GM18868 (cell line): ENCODE measurements at regions not wholly inside any gene's neighbourhood (a gene's known extent, or its start where the extent isn't known, plus 50 kb on each side); places are given as distances from the start of the nearest gene placed in this dataset.
"Not testable (repeated sequence)": the region's sequence is repeated elsewhere in the genome, so short reads cannot be mapped to it uniquely, and the experiment has no call there.

ENCODE experiments used
- ATAC-seq: cut with Tn5 transposase; IDR thresholded peaks from one replicate; pipeline ENCODE4 v1.9.1; 2021; ENCODE audit warnings: mild to moderate bottlenecking, moderate library complexity; ENCODE audit not compliant: unreplicated experiment

DNA sequence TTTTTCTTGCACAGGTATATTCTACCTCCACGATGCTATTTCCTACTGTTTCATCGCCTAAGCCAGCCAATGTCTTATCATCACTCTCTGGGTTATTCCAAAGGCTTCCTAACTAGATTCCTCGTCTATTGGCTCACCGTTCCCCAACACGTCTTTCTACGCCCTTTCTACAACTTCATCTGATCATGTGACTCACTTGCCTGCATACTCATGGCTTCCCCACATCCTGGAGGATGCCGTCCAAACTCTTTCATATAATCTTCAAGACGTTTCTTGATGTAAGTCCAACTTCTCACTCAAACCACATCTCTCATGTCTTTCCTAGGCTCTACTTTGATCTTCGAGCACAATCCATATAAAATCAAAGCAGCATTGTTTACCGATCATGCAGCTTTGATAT is 322.0 kb upstream of the PPARGC1A start:
- ATAC-seq, result no peak

DNA sequence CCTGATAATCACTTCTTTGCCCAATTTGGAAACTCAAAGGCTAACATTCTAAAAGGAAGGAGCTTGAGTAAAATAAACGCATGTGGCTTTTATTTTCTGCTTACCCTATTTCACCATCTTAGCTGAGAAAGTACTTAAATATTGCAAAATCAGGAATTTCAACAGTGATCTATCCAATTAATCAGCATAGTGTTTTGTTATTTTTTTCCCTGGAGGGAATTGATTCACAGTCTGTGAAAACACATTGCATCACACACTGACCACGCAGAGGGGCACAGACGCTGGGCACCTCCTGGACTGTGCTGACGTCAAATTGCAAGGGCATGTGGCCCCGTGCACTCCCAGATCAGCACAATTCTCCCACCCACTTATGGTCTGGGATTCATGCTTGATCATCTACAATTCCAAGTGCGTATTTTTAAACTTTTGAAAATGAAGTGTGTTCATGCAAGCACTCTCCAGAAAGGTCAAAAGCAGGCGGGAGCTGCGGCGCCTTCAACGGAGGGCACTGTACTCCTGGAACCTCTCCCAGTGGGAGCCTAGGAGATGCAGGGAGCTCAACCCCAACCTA is 320.6 kb upstream of the PPARGC1A start:
- no peak for ATAC-seq

DNA sequence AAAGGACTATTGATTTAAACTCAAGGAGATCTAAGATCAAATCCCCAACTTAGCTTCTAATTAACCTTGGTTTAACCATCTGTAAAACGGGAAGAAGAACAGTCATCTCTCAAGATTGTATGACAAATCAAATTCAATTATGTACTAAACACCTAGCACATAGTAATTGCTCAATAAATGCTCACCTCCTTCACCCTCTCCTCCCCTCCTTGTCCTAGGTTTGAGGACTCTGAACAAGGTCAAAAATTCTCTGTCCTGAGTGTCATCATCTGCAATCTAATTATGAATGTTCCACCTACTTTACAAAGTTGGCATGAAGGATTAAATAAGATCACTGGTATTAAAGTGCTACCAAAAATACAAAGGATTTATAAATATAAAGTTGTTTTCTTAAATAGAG is 320.1 kb upstream of the PPARGC1A start:
- ATAC-seq, result no peak

DNA sequence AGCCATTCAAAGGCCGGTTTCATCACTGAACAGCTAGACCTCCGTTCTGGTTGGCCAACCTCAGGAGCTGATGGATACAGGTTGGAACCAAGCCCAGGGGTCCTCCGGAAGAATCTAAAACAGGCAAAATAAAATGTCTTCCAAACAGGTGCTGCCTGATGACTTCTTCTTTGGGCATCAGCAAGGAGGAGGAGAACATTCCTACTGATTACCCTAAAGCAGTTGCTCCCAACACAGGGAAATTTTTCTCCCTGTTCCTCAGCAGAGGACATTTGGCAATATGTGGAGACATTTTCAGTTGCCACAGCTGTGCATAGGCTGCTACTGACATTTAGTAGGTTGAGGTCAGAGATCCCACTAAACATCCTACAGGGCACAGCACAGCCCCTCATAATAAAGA is 319.3 kb upstream of the PPARGC1A start:
- no peak for ATAC-seq

DNA sequence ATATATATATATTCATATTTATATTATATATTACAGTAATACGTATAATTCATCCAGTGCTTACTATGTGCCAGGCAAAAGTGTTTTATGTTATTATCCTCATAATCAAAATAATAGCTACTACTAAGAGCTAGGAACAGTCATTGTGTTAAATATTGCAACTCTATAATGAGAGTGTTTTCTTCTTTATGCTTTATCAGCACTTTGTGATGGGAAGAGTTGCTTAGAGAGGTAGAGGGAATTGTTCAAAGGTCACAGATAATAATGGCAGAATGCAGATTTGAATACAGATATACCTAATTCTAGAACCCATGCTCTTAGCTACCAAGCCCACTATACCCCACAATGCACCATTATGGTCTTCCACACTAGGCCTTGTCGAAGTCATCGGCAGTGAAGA is 318.8 kb upstream of the PPARGC1A start:
- ATAC-seq, result no peak

DNA sequence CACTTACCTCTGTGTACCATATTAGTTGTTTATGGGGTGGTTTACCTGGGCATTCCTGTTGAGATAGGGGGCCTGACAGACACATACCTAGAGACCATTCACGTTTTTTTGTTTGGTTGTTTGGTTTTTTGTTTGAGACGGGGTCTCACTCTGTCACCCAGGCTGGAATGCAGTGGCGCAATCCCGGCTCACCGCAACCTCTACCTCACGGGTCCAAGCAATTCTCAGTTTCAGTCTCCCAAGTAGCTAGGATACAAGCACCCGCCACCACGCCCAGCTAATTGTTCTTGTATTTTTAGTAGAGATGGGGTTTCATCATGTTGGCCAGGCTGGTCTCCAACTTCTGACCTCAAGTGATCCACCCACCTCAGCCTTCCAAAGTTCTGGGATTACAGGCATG is 314.9 kb upstream of the PPARGC1A start:
- not testable (repeated sequence) for ATAC-seq

DNA sequence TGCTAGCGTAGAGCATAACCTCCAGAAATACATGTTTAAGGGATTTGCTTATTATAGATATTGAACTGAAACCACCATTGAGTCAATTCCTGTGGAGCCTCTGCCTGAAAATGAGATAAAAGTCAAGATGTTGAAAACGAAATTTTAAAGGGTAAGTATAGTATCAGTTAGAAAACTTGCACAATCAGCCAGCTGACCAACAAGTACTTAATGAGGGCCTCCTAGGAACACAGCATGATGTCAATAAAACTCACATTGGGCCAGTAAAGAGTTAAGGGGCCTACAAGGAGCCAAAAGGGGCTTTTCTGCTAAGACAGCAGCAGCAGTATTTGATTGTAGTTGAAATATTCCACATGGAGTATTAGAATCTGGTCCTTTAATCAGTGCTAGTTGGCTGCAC is 314.1 kb upstream of the PPARGC1A start:
- no peak for ATAC-seq

DNA sequence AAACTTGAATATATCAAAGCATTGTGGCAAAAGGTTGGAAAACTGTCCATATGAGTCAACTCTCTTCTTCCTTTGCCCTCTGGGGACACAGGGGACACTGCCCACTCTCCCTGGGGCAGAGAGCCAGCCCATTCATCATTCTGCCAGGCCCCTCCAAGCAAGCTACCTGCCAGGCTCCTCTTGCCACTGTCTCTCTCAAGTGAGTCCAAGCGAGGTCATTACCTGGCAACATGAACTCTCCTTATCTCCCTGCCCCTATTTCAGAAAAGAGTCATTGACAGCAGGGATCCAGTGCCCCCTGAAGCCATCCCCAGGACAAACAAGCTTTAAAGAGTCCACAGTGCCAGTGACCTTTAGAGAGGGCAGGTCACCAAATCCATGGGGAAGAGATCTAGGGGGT is 312.7 kb upstream of the PPARGC1A start:
- no peak for ATAC-seq

DNA sequence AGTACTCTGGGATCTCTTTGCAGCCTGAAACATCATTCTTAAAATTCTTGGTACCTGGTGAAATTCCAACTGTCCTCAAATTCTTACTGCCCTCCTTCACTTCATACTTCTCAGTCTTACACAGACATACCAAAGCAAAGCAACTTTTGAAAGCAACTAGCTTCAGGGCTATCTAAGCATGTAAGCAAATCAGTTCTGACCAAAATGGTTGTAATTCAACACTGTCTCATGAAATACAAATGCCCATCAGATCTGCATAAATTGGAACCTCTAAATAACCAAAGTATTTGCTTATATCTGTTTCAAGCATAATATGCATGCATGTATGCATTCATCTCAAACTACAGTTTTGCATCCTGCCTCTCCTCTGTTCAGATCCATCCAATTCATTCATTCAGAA is 308.1 kb upstream of the PPARGC1A start:
- no peak for ATAC-seq

DNA sequence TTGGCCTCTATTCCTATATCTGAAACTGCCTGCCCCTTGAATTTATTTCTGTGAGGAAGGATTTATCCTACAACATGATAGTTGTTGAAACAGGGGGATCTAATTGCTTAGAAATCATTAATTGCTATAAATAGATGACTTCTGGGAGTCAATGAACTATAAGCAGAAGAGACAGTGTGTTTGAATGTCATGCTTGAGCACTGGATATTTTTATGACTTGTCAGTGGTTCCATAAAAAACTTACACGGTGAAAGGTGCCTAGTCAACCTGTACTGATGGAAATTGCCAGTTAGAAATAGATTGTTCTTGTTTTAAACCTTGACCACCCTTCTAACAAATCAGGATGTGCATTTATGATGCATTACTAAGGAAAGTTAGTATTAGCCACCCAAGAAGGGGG is 306.9 kb upstream of the PPARGC1A start:
- ATAC-seq, result no peak

DNA sequence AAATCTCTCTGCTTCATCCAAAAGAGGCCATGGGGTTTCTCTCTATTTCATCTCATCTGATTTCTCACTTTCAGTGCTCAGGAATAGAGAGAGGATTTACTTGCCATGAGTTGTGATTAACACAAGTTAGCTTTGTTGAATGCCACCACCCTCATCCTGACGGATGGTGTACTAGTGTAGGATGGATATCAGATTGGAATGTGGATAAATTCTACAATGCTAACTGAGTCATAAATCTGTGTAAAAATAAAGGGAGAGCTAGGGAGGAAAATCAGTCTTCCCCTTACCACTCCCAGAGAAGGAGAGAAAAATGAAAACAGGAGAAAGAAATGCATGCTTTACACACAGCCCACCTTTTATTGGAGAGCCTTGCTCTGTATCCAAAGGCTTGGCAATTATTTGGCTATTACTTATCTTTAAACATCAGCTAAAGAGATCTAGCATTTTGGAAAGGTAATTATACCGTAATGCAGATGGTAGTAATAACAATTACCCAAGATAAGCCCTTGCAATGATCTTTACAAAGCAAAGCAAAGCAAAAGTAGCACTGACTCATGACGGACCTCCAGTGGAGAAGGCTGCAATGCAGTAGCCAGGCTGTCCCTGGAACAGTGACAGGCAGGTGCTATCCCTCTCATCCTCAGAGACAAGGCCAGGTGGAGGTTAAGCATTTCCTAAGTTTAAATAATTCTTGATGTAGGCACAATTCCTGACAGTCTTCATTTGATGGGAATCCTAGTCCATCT is 306.3 kb upstream of the PPARGC1A start:
- no peak for ATAC-seq

DNA sequence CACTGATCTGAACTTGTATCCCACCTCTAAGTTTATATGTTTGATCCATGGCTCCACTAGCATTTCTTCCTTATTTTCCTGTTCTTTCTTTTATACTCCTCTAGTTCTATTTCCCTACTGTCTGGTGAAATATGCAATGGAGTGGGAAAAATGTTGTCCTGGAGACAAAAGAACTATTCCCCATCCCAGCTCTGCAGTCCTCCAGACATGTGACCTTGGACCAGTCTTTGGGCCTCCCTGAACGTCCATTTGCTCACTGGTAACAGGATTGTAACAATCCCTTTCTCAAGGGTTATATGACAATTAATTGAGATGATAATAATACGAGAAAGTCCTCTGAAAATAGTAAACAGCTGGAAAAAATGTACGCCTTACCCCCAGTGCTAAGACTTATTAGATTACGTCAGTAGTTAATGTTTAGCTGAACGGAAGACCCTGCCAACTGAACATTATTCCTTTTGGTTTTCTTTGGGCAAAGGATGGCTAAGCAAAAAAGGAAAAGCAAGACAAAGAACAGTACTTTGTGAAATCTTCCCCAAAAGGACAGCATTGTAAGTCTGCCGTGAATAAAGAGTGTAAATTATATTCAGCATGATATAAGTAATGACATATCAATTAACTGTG is 302.3 kb upstream of the PPARGC1A start:
- ATAC-seq, result no peak

DNA sequence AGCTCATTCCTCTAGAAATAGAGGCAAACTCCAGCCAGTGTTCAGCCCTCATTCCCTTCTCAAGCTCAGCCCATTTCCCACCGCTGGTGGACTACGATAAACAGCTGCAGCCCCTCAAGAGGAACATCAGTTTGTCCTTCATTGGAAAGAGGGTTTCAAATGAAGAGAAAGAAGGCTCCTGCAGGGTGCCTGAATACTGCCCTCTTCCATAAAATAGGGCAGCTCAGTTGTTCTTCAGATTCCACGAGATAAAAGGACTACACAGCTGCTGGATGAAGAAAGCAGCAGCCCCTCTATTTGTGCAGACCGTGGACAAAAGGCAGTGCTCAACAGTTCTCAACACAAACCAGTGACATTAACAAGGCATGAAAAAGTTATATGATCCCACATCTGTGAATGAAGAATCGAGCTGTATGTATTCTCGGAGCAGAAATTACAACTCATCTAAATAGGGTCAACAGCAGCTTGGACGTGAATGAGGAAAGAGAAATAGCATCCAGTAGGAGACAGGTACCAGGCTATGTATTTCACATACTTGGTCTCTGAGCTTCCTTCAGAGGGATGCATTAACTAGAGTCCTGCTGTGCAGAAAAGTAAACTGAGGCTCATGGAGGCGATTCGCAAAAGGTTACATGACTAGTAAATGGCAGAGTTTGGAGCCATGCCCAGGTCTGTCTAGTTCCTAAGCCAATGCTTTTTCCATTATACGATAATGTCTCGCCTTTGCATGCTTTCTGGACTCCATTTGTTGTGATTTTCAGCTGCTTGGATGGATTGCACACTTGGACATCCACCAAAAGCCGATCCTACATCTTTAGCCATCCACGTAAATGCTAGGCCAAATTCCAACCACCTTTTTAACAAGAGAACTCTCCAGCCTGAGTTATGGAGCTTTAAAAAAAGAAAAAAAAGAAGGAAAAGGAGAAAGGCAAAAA is 301.2 kb upstream of the PPARGC1A start:
- no peak for ATAC-seq

DNA sequence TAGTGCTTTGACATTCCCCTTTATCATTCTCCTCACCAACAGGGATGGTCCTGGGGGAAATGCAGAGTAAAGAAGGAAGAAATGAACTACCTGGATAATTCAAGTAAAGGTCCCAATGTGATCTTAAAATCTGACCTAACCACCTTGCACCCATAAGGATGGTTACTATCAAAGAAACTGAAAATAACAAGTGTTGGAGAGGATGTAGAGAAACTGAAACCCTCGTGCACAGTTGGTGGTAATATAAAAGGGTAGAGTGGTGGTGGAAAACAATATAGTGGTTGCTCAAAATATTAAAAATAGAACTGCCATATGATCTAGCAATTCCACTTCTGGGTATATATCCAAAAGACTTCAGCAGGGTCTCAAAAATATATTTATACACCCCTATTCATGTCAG is 298.6 kb upstream of the PPARGC1A start:
- ATAC-seq, result no peak

DNA sequence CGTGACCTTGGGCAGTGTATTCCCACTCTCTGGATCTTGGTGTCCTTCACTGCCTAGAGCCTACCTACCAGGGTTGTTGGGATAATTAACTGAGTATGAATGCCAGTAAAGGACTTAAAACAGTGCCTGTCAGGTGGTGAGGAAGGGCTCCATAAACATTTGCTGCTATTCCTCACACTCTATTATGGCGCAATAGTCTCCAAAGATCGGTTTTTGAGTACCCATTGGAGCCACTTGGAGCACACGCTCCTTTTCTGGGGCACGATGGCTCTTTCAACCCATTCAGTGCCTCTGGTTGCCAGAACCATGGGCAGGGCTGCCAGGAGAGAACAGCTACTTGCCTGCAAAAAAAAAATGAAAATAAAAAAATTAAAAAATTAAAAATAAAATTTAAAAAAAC is 296.6 kb upstream of the PPARGC1A start:
- ATAC-seq, result no peak

DNA sequence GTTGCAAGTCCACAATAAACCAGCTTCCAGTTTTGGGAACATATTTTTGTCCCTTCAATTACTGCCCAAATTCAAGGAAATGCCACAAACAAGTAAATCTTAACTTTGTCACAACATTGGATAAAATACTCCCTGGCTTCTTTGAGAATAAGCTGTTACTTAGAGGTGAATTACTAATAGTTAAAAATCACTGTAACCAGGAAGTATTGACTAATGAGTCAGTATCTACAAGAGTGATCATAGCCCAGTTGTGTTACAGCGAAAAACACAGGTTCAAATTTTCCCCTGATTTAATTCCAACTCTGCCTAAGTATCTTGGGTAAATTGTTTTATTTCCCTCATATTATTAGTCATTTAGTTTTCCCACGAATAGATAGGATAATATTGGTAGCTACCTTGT is 291.2 kb upstream of the PPARGC1A start:
- ATAC-seq, result no peak

DNA sequence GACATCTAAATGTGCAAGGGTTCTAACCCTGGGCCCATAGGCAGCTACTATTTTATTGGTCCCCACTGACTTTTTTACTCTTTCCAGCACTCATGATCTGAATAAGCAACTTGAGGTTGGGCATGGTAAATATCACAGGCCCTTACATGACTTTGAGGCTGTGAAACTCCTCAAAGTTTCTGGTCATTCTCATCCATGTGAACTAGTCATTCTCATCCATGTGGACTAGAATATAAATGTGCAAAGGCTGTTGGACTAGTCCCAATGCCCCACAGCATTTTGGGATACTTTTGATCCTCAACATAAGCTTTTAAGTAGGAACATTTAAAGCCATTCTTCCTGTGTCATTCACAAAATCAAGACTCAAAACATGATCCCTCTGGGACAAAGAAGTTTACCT is 290.7 kb upstream of the PPARGC1A start:
- no peak for ATAC-seq

DNA sequence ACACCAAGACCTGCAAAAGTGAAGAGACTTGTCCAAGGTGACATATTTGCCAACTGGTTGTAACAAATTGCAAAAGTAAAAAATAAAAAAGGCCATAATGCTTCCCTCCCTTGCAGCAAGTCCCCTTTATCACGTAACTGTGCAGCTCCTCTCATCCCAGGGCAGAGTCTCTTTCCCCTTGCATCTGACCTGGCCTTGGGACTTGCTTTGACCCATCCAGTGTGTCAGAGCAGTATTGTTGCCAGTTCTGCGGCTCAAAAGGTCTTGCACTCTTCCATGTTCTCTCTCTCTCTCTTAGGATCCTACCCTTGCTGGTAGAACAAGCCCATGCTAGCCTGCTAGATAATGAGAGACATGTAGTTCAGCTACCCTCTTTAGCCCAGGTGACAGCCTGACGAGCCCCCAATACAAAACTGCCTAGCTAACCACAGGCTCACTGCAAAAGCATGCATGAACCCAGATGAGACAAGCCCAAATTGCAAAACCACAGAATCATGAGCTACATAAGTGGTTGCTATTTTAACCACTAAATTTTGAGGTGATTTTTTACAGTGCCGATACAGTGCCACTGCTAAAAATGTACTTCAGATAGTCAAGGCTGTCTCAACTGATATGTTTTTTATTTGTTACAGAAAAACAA is 289.5 kb upstream of the PPARGC1A start:
- ATAC-seq, result no peak

DNA sequence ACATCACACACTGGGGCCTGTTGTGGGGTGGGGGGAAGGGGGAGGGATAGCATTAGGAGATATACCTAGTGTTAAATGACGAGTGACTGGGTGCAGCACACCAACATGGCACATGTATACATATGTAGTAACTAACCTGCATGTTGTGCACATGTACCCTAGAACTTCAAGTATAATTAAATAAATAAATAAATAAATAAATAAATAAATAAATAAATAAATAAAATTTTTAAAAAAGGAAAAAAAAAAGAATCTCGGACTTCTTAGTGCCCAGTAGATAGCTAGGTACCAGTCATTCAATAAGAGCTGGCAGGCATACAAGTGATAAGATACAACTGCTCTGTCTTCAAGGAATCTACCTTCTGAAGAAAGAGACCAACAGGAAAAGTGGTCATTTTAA is 287.6 kb upstream of the PPARGC1A start:
- ATAC-seq, result not testable (repeated sequence)

DNA sequence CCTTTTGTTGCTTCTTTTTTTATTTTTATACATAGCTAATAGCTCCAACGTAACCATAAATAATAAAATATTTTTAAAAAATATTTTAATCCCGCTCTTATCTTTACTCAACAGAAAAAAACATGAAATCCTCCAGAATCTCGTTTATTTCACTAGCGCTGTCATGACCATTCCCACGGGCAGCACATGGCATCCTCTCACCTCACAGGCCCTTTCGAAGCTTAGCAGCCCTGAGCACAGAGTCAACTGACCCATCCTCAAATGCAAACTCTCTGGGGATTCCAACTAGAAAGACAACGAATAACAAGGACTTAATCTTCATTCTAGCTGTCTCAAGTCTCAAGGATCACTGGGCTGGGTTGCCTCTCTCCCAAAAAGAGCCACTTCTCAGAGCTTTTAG is 285.9 kb upstream of the PPARGC1A start:
- no peak for ATAC-seq

DNA sequence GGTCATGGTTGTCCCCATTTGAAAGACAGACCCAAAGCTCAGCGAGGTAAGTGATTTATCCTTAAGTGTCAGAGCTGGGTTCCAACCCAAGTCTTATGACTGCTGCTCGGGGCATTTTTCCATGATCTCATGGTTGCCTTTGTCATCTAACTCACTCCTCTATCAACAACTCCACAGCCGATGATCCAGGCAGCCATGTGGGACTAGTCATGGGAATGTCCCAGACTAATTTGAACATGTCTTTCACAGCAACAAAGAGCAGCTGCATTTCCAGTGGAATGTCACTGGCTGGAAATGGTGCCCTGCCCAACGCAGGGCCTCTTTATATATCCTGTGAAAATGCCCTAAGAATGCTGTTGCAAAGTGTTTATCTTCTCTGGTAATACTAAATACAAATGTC is 284.8 kb upstream of the PPARGC1A start:
- no peak for ATAC-seq
